GM03348 (cell line): ENCODE measurements at regions not wholly inside any gene's neighbourhood (a gene's known extent, or its start where the extent isn't known, plus 50 kb on each side); places are given as distances from the start of the nearest gene placed in this dataset.

Experiments
- DNase-seq: peaks from one replicate; pipeline ENCODE4 v3.0.0; 2012; ENCODE audit warnings: low spot score

DNA sequence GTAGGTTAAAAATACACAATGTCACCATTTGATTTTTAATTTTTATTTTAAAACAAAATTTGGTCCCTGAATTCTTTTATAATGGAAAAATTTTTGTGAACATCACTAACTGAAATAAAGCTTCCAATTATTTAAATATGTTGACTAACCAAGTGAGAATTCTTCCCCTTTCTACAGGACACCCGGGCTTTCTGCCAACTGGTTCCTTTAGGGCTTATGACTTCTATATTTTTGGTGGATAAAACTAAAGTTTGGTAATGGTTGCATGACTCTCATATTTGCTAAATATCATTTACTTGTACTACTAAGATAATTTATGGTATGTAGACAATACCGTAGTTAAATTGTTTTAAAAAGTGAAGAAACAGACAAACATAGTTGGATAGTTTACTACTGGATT, 291.0 kb upstream of the DOK6 start:
- peak; percentile 2 for DNase-seq

DNA sequence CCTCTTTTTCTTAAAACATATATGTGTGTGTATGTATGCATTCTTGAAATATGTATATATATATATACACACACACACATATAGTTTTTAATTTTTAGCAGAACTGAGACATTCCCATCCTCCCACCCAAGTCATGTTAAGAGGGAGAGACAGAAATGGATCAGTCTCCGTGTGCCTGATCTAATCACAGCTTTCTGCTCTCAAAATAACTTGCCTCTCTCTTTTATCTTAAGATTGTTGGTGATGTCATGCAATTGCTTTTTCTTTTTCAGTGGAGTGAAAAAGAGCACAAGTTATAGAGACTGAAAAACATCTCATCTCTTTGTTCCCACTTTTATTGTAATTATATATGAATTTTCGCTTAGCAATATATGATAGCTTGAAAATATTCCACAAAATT, 279.9 kb upstream of the DOK6 start:
- DNase-seq = no peak

DNA sequence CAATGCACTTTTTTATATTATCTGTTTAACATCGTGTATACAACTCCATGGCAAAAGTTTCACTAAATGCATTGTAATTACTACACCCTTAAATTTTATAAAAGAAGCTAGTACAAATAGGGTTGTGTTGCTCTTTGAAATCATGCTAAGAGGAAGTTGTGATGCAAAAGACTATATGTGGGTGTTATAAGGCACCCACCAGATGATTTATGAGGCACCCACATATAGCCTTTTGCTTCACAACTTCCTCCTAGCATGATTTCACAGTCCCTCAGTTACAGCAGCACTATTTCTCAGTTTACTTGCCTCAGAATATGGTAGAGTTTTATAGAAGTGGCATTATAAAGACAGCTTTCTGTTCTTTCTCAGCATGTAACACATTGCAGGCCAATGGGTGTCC, 277.3 kb upstream of the DOK6 start:
- DNase-seq = no peak

- peak; percentile 12 for DNase-seq
These were observed 272.7 kb upstream of the DOK6 start for GRCh38 chr18:69127873-69128500.

DNA sequence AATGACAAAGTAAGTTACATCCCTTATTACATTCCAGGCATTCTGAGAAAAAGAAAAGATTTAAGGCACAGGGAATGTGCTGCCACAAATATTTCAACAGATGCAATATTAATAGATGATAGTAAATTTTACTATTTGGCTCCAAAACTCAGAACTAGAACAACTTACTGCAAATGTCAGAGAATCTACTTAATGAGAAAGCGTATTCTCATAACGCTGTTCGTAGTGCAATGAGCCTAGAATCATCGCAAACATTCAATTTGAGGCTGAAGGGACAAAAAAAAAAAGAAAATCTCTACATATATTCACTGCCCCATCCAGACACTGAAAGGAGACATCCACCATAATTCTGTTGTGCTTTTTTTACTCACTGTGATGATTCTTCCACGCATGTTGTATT, 272.1 kb upstream of the DOK6 start:
- peak; percentile 6 for DNase-seq

DNA sequence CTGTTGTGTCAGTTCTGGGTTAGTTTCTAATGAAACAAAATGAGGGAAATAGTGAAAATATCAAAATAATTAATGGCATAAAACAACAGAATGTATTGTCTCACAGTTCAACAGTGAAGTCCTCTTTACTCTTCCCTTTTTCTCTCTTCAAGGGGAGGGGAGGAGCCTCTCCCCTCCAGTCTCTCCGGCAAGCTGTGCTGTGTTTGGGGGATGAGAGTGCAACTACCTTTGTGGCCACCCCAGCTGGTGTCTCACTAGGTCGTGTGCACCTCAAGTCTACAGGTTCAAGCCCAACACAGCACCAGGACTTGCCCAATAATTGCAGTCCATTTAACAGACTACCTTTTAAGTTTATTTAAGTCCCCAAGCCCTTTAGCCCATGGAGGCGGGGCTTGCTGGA, 271.7 kb upstream of the DOK6 start:
- no peak for DNase-seq

- no peak for DNase-seq
These were observed 262.6 kb upstream of the DOK6 start for GRCh38 chr18:69138088-69138487.

- DNase-seq = no peak
These were observed 257.6 kb upstream of the DOK6 start for GRCh38 chr18:69143084-69143483.

GRCh38 chr18:69152436-69152835, 248.3 kb upstream of the DOK6 start:
- DNase-seq = no peak

GRCh38 chr18:69157906-69158305, 242.8 kb upstream of the DOK6 start:
- no peak for DNase-seq

GRCh38 chr18:69158944-69159343, 241.7 kb upstream of the DOK6 start:
- no peak for DNase-seq

DNA sequence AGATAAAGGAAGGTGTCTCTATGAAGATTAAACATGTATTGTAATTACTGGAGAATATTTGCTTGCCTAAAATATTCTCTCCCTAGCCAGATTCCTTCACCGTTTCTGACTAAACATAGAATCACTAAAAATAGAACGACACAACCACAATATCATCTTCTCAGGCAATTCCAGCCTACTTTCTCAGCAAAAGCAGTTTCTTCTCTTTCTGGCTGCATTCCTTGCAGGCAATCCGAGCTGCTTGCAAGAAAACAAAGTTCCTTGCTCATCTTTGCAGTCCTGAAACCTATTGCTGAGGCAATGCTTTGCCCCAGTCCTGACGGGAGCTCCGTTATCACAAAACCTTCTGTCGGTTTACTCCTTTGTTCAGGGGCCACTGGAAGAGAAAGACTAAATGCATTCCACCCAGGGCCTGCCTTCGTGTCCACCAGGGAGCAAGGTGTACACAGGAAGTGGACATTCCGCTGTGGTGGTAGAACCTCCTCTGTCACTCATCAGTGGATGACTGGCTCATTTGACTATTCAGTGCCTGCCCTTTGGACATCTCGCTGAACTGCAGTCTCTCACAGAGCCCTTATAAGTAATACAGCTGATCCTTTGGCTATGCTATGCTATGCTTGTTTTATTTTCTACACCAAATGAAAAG, 239.2 kb upstream of the DOK6 start:
- peak; percentile 66 for DNase-seq

- no peak for DNase-seq
These were observed 238.0 kb upstream of the DOK6 start for GRCh38 chr18:69162649-69163048.

DNA sequence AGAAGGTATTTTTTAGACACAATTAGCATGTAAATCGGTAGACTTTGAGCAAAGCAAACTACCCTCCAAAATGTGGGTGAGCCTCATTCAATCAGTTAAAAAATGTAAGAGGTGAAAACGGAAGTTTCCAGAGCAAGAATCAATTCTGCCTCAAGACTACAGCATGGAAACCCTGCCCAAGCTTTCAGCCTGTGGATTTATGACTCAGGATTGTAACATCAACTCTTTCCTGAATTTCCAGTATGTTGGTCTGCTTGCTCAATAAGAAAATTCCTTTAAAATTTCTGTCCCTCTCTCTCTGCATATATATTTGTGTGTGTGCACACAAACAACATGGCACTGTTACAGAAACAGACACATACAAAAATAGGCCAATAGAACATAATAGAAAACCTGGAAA, 228.6 kb upstream of the DOK6 start:
- peak; percentile 6 for DNase-seq

DNA sequence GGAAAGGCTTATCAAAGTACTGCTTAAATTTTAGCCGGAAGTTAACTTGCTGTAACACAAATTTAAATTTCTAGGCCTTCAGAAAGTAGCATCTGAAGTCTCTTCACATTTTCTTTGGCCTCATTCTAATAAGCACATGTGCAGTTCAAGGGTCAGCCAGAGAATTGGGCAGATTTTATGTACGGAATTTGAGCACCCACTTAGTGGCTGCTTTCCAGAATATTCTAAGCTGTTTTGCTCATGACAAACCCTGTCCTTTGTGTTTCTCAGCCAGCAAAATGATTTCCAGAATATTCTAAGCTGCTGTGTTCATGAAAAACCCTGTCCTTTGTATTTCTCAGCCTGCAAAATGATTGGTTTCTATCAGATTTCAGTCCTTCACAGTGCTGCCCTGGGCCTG, 225.0 kb upstream of the DOK6 start:
- no peak for DNase-seq

DNA sequence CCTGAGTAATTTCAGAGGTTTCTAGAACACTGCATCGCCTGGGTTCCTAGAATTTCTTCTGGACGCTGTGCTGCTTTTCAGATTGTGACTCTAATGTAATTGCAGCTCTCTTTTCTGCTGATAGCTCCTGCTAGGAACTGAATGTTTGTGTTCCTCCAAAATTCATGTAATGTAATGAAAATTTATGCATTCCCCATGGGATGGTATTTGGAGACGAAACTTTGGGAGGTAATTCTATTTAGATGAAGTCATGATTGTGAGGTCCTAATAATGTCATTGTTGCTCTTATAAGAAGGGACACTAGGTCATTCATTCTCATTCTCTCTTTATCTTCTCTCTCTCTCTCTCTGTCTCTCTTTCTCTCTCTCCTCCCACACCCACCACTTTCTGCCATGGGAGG, 223.9 kb upstream of the DOK6 start:
- DNase-seq = no peak

DNA sequence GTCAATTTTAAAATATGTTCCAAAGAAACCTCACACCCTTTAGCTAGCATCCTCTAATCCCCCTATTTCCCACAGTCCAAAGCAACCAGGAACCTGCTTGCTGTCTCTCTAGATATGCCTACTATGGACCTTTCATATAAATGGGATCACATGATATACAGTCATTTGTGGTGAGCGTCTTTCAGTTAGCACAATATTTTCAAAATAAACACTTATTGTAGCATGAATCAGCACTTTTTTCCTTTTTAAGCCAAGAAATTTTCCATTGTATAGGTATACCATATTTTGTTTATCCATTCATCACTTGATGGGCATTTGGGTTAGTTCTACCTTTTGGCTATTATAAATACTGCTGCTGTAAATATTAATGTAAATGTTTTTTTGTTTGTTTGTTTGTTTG, 223.0 kb upstream of the DOK6 start:
- no peak for DNase-seq

DNA sequence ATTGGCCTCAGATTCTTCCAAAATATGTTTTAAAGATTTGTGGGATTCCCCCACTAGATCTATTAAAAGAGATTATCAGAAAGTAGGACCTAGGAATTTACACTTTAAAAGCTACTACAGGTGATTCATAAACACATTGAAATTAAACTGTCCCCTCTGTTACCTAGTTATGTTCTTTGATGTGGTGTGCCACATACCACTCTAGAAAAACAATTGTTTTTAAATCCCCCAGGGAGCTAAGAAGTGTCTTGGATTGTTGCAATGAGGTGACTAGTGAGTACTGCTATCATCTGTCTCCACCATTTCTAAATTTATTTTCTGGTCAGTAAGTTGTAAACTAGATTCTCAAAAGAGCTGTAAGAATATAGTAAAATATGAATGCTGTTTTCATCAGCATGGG, 214.5 kb upstream of the DOK6 start:
- DNase-seq = no peak

GRCh38 chr18:69196336-69196735, 204.4 kb upstream of the DOK6 start:
- no peak for DNase-seq

DNA sequence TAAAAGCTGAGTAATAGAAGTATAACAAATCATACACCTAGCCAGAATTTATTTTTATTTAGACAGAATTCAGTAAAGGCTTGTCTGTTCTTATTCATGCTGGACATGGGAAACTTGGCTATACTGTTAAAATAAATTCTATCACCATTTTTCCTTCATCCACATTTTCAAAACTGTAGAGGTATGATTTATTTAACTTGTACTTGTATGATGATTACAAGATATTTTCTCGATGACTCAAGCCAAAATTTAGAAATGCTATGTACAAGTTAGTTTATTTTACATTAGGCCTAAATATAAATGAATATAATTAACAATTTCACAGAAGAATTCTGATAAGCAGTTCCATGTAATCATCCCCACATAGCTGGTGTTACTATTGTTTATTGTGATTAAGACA, 194.8 kb upstream of the DOK6 start:
- DNase-seq = no peak

- DNase-seq = no peak
These were observed 192.1 kb upstream of the DOK6 start for GRCh38 chr18:69208545-69208944.

DNA sequence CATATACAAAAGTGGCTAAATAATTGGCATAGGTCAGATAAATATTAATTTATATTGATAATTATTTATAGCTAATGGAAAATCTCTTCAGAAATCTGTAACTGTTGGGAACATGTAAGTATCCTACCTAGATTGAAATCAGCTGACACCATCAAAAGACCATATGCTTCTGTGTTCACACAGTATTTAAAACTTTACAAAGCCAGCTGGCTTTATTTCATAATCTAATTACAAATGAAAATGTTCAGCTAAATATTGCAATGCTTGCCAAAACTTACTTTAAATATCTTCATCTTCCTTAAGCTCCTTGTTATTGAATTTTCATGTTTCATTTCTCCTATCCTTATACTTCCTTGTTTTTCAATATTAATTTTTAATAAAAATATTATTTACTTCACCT, 190.9 kb upstream of the DOK6 start:
- DNase-seq = no peak

DNA sequence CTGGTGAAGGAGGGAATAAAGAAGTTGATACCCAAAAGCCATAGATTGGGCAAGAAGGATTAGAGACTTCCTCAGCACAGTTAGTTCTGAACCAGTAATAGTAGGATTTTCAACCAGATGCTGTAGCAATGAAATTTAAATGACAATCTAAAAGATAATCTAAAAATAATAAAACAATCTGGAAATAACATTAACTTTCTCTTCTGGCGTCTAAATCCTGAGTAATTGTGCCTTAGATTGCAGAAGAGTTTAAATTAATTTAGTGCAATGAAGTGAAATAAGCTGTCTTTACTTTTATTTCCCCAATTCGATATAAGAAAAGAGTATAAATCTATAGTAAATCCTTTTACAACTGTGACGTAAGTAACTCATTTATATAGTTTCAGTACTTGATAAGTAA, 186.8 kb upstream of the DOK6 start:
- no peak for DNase-seq

GRCh38 chr18:69215161-69215560, 185.5 kb upstream of the DOK6 start:
- DNase-seq = no peak
